ENCODE measurements at regions not wholly inside any gene's neighbourhood (a gene's known extent, or its start where the extent isn't known, plus 50 kb on each side); places are given as distances from the start of the nearest gene placed in this dataset.

DNA sequence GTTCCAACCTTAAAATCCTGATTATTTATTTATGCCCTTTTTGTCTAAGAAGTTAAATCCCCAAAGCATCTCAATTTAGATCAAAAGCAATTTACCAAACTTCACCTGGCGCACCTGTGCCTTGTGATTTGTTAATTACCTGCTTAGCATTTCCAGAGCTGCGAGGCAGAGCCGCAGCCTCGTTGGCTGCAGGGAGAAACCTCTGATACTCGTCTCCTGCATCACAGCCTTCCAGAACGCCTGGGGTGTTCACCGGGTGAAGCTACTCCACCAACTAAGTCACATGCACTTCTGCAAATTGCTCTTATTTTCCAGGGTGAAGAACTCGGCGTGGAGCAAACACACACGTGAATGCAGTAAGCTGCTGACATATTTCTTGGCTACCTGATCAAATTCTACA is 198.1 kb upstream of the RNF32 start:
- no peak for TF ChIP-seq CTCF (IDR thresholded peaks at IDR 0.05; ENCODE audit: poor library complexity)
- no peak for TF ChIP-seq EZH2 (IDR thresholded peaks at IDR 0.05; ENCODE audit: borderline replicate concordance)

Measured in hepatocyte (in vitro differentiated cells).